Activated naive CD8-positive, alpha-beta T cell treated with anti-CD3 and anti-CD28 coated beads, Interleukin-2, amount 50 U/mL, for 16 hours (primary cell): ENCODE measurements at regions not wholly inside any gene's neighbourhood (a gene's known extent, or its start where the extent isn't known, plus 50 kb on each side); places are given as distances from the start of the nearest gene placed in this dataset.

Experiments used
- DNase-seq: peaks from one replicate; pipeline ENCODE4 v3.0.0-alpha.2; 2020; ENCODE audit warnings: low read depth, low spot score

GRCh38 chr1:47574451-47575165 is 136.8 kb downstream of the FOXD2 start:
- DNase-seq: no peak

- no peak for DNase-seq
These were observed 138.3 kb downstream of the FOXD2 start for GRCh38 chr1:47575855-47576757.

DNA sequence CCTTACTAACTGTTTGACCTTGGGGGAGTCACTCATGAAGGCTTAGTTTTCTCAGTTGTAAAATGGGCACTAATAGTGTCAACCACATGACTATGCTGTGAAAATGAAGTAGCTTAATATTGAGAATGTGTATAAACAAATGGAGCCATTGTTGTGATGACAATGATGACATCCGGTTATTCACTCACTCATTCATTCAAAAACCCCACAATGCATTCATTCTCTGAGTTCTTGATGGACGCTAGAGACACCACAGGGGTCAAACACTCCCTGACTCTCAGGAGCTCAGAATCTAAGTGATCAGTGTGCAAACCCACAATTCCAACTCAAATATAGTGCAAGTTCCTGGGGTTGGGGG is 138.9 kb downstream of the FOXD2 start:
- DNase-seq: no peak

DNA sequence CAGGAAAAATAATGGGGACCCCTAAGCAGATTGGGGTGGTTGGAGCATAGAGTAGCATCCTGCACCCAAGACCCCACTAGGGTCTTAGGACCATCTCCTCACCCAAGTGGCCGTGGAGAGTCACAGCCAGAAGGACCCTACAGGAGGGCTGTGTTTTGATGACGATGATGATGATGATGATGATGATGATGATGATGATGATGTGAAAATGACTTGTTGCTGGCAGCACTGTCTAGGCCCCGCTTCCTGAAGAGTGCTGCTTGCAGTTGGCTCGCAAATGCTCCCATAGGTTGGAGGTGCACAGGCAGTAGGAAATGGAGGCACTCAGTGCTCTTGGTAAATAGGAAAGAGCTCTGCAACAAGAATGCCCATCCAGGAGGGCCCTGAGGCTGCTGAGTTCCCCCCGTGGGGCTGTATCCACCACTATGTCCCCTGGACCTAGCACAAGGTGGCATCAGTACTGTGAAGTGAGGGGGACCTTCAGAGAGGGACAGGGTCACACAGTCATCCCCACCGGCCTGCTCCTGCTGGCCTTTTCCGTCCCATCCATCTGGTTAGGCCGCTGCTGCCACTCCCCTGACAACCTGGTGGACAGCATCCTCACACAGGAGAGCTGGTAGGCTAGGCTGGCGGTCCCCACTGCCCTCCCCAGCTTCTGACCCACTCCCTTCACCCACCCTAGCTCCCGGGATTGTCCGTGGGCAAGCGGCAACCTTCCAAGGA is 139.6 kb downstream of the FOXD2 start:
- DNase-seq: no peak

- no peak for DNase-seq
These were observed 140.3 kb downstream of the FOXD2 start for GRCh38 chr1:47578026-47578720.

GRCh38 chr1:47578721-47579419 is 141.0 kb downstream of the FOXD2 start:
- DNase-seq: no peak

DNA sequence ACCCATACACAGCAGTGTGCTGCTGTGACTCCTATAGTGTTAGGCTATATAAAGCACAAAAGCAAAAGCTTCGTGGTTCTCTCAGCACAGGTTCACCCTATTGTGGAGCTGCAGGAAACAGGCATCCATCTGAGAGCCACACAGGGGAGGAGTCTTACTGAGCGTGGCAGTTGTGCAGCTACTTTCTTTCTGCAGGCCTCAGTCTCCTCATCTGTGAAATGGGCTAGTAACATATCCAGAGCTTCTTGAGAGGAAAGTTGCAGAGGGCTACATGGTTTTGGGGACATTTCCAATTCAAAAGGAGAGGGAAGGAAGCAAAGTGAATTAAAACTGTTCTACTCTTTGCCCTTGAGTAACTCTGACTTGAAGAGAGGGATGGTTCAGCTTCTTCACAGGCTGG is 142.0 kb downstream of the FOXD2 start:
- DNase-seq: no peak

- no peak for DNase-seq
These were observed 142.7 kb downstream of the FOXD2 start for GRCh38 chr1:47580451-47580995.

GRCh38 chr1:47582891-47583608 is 145.2 kb downstream of the FOXD2 start:
- DNase-seq: no peak

- DNase-seq: no peak
These were observed 146.4 kb downstream of the FOXD2 start for GRCh38 chr1:47584249-47584648.

GRCh38 chr1:47585141-47585902 is 147.5 kb downstream of the FOXD2 start:
- no peak for DNase-seq

GRCh38 chr1:47587891-47588582 is 150.2 kb downstream of the FOXD2 start:
- DNase-seq: no peak

GRCh38 chr1:47590523-47591225 is 152.8 kb downstream of the FOXD2 start:
- DNase-seq: no peak

- no peak for DNase-seq
These were observed 154.0 kb downstream of the FOXD2 start for GRCh38 chr1:47591801-47592200.

DNA sequence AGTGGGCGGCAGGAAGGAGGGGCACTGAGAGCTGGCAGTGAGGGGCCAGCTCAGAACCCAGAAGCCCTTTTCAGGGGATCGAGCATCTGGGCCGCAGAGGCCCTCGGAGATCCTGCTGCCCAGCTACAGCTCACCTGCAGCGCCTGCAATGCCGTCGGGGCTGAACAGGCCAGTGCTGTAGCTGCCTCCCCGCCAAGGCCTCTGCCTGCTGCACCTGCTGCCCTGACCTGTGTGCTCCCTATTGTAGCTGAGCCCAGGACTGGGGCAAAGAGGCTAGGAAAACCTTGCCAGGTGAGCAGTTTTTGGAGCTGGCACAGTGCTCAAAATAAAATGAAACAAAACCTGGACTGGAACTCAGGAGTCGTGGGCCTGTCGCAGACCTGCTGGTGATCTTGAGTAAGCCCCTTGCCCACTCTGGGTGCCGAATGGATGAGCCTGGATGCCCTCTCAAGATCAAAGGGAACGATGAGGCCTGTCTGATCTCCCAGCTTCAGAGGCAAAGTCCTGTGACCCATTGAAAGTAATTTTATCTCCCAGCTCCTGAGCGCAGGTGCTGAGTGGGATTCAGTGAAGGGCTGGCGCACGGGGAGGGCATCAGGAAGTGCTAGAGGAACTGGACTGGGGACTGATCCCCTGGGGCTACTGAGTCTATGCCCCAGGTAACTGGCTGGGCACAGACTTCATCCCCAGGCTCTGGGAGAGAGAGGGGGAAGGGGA is 154.6 kb downstream of the FOXD2 start:
- DNase-seq: no peak

DNA sequence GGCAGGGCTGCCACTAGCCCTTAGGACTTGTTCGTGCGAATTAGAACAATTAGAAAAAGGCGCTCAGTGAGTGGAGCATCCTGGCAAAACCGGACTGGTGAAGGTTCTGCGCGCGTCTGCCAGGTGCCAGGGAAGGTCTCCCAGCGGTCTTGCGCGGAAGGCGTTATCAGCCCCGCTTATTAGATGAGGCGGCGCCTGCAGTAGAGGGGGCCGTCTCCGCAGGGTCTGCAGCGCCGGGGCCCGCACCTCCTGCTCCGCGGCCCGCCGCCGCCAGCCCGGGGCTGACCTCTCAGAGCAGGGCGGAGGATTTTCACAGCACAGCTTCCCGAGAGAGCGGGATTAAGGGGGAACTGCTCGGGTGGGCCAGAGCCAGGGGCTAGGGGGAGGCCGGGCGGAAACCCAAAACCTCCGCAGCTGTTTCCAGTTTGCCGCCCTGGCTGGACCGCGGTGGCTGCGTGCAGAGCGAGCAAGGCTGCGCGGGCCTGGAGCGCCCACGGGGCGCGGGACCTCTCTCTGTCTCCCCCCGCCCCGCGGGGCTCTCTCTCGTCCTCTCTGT is 155.2 kb downstream of the FOXD2 start:
- no peak for DNase-seq

DNA sequence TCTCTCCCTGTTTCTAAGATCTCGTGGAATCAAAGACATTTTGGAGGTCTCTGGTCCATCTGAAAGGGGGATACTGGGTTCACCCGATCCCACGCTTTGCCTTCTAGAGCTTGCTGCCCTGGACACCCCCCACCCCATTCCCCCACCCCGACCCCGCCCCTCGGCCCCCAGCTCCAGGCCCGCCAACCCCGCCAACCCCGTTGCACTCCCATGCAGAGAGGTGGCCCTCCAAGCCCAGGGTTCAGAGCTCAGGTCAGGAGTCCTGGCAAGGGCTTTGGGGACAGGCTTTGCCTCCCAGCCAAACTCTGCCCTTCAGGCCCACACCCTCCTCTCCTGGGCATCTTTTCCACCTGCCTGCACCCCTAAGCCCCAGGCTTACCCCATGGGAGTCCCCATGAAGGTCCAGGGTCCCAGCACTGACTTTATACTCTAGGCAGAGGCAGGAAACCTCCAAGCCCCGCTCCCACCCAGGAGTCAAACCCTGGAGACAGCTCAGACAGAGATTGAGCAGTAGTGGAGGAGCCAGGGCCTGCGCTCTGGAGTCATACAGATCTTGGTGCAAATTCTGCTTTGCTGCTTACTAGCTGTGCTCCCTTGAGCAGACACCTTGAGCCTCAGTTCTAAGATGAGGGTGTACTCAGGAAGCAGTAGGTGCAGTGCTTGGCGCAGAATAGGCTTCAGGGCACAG is 155.9 kb downstream of the FOXD2 start:
- DNase-seq: no peak
